ENCODE measurements at regions not wholly inside any gene's neighbourhood (a gene's known extent, or its start where the extent isn't known, plus 50 kb on each side); places are given as distances from the start of the nearest gene placed in this dataset.
"Not testable (repeated sequence)": the region's sequence is repeated elsewhere in the genome, so short reads cannot be mapped to it uniquely, and the experiment has no call there.

DNA sequence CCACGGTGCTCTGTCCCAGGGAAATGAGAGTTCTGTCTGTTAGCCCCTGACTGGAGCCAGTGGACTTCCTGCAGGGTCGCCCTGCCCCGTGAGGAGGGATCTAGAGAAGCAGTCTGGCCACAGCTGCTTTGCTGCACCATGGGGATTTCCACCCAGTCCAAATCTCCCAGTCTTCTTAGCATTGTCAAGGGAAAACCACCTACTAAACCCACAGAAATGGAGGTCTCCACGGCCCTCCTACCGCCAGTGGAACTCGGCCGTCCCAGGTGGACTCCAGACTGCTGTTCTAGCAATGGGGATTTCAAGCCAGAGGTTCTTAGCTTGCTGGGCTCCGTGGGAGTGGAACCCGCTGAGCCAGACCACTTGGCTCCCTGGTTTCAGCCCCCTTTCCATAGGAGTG, 133.3 kb upstream of the PCDH7 start:
- DNase-seq (ENCODE audit: low spot score): no peak

DNA sequence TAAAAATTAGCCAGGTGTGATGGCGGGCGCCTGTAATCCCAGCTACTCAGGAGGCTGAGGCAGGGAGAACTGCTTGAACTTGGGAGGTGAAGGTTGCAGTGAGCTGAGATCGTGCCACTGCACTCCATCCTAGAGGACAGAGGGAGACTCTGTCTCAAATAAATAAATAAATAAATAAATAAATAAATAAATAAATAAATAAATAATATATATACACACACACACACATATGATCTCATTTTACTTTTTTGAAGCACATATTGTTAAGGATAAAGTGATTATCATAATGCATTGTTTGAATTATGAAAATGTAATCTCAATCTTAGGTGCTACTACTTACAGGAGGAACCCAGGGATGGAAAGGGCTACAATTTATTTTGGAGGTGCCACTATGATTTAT, 130.5 kb upstream of the PCDH7 start:
- not testable (repeated sequence) for DNase-seq (ENCODE audit: low spot score)

DNA sequence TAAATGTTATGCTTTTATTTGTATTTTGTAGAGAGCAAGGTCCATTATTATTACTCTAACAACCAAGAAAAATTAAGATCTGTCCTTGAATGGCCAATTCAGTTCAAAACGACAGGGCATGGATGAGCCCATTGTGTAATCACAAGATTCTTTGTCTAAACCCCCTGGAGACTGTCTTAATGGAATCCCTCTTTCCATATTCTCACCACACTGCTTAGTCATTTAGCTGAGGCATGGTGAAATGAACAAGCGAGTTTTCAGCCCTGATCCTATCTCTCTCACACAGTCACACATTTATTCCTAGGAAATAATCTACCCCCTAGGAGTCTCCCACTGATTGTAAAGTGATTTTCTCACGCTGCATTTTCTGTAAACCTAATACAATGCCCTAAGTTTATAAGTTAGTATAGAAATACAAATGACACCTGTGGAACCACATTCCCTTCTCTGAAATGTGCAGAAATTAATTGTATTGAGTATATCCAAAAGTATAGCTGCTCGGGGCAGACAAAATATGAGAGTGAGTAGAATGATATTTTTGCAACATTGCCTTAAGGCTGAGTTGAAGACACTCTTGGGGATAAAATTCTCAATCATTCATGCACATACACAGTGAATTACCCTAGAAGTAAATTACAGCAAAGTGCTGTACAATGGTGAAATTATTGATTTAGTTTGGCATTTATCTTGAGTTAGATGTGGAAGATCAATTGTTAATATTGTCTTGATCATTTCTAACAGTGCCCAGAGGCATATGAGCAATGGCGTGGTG, 119.7 kb upstream of the PCDH7 start:
- DNase-seq (ENCODE audit: low spot score): no peak

DNA sequence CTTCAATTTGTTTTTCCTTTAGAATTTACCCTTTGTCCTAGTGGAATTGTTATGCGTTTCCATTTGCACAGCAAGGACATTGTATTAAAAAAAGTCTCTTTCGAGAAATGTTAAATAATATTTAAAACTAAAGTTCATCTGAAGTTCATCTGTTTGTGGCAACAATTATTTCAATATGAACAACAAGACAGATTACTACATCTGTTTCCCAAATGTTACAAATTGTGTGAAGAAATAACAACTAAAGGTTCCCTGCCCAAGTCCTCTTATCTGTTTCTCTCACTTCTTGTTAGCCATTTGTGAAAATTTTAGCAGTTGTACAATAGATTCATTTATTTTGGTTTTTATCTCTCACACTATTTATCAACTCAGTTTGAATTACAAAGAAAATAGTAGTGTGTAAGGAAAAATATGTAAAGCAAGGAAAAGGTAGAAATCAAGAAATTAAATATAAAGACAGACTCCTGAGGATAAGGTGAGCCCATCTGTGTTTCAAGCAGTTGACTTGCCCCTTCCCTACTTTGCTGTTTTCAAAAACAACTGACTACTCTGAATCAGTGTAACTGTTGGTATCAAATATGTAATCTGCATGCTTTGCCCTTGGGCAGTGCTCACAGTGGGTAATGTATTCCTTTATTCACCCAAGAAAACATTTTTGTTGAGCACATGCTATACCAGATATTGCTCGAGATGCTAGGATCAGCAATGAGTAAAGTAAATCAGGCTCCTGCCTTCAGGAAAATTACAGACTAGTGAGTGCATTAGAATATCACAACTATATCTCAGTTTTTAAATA, 118.9 kb upstream of the PCDH7 start:
- DNase-seq (ENCODE audit: low spot score): no peak

DNA sequence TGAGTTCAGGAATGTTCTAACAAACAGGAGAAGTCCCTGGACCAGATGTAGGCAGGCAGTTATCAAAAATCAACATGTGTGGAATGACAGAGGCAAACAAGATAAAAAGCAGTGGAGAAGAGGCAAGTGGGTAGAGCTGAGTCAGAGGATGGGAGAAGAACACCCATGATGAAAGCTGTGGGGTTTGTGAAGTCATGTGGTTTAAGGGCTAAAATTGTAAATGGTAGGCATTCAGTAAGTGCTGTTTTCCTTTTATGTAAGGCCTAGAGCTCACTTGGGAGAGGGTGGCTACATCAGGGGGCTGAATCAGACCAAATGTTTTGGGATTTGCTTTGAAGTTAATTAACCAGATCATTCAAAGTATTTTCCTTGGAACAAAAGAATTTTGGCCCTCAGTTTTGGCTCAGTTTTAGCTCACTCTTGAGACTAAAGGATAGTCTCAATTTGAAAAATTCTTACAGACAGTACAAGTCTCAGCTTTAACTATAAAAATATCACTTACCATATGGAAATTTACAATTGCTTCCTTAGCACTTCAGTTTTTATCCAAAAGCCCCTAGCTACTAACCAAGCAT, 114.5 kb upstream of the PCDH7 start:
- no peak for DNase-seq (ENCODE audit: low spot score)

DNA sequence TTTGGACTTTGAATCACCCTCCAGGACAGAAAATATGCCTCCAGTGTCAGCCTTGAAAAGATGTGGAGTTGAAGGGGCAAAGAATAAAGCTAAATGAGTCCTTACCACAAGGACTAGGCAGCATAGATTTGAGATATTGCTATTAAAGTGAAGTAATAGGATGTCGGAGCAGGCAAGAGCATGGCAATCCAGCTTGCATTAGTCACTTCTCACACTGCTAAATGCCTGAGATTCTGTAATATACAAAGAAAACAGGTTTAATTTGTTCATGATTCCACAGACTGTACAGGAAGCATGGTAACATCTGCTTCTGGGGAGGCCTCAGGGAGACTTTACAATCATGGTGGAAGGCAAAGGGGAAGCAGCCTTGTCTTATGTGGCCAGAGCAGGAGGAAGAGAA, 109.8 kb upstream of the PCDH7 start:
- DNase-seq (ENCODE audit: low spot score): no peak

DNA sequence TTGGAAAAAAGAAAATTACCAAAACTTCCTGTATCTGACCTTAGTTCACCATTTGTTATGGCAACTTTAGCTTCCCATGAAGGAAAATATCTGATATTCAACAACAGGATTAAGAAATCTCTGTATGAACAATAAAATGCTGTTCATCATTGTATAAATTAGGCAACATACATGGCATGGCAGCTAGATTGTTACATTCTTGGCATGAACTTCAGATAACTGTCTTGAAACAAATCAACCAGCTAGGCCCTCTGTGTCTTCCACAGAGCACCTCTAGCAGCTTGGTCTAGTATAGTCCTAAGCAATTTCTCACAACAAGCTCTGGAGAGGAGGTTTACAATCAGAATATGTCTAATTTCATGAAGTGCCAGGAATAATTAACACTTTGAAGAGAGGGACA, 105.4 kb upstream of the PCDH7 start:
- DNase-seq (ENCODE audit: low spot score): no peak

DNA sequence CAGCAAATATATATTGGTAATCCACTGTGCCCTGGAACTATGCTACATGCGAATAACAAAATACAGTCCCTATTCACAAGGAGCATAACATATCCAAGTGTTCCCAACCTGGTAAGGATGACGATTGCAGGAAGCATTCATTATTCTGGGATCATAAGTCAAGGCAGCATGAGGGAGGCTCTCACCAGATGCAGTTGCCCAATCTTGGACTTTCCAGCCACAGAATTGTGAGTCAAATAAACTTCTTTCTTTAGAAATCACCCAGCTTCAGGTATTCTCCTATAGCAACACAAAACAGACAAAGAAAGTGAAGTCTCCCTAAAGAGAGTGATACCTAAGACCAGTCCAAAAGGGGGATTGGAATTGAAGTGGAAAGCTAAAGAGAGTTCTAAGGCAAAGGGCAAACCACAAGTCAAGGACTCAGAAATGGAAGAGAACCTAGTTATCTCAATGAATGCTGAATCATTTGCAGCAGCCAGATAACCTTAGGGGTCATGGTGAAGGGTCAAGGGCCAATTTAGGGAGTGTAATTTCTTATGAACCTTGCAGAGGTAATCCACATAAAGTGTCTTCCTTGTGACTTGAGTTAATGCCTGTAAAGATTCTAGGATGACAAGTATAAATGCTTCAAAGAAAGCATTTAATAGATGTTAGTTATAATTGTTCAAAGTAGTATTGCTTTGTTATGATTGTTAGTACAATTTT, 103.1 kb upstream of the PCDH7 start:
- no peak for DNase-seq (ENCODE audit: low spot score)

DNA sequence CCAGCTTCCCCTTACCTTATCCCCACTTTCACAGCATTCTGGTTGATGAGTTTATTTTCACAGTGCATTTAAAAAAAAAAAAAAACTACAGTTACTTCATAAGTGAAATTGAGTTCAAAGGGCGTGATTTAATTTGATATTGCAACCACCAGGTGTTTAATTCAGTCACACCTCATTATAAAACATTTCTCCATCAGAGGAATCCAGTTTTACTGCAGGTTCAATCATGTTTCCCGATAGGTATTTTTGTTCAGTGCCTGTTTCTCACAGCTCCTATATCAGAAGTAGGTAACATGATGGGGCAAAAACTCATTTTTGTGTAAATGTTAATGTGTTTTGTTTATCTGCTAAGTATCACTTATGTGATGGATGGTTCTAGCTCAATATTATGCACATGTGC, 102.3 kb upstream of the PCDH7 start:
- no peak for DNase-seq (ENCODE audit: low spot score)

DNA sequence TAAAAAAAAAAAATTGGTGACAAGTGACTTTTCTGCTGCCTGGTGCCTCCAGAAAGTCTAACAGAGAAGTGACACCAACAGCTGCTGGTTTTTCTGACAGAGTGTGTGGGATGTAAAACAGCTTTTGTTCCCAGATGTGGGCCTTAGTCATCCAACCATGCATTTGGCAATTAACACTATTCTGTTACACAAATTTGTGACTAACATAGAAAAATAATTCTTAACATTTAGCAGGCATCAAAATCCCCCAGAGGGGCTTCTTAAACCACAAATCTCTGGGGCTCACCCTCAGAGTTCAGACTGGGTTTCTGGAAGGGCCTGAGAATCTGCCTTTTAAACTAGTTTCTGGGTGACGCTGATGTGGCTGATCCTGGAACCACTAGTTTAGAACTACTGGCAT, 100.5 kb upstream of the PCDH7 start:
- no peak for DNase-seq (ENCODE audit: low spot score)

DNA sequence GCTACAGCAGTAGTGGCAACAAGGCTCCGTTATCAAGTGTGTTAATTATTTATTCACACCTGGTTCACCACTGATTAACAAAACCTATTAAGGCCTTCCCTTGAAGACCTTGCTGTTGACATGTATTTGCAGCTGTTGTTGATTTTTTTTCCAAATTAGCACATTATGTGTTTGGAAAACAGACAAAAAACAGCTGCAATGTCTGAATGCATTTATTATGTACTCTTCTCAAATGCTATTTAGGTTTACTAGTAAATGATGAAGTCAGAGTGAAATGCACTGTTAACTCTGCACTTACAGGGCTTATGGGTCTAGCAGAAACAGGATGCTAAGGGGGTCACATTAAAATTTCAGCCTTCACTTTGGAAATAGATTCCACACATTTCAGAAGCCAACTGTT, 99.5 kb upstream of the PCDH7 start:
- no peak for DNase-seq (ENCODE audit: low spot score)

DNA sequence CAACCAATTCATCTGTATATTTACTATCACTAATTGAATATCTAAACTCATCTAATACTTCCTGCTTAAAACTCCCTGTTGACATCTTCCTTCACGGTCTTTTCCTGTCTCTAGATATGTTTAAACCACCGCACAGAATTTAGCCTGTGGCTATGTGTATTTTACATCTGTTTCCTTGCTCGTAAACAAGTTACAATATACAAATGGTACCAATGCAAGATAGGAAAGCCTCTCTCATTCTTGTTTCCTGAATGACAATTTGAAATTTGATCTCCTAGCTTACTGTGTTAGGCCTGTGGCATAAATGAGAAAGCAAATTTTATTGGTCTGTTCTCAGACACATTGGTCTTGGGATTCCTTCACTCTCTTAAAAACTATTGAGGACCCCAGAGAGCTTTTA, 89.7 kb upstream of the PCDH7 start:
- DNase-seq (ENCODE audit: low spot score): no peak

DNA sequence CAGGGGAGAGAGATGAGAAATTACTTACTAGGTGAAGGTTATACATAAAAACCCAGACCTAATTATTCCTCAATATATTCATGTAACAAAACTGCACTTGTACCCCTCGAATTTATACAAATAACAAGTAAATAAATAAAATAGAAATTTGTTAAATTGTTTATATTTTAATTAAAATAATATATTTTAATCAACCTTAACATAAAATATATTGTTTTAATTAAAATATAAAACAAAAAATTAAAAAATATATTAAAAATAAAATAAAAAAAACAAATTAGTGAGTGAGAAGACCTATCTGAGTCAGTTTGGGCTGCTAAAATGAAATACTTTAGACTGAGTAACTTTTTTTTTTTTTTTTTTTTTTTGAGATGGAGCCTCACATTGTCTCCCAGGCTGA, 87.4 kb upstream of the PCDH7 start:
- no peak for DNase-seq (ENCODE audit: low spot score)

DNA sequence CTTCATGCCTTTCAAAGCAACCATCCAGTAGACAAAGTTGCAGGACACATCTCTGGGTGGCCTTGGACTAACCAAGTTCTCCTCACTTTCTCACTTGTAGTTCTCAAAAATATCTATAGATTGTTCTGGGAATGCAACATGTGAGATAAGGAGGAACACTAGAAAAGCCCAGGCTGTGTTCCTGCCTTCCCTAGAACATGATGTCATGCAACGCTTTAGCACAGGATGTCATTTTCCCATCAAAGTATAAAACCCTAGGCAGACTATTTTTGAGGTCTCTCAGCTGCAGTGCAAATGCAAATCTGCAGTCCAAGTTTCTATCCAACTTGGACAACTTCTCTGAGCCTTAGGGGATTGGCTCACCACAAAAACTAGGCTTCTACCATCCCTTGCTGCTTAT, 78.8 kb upstream of the PCDH7 start:
- no peak for DNase-seq (ENCODE audit: low spot score)

DNA sequence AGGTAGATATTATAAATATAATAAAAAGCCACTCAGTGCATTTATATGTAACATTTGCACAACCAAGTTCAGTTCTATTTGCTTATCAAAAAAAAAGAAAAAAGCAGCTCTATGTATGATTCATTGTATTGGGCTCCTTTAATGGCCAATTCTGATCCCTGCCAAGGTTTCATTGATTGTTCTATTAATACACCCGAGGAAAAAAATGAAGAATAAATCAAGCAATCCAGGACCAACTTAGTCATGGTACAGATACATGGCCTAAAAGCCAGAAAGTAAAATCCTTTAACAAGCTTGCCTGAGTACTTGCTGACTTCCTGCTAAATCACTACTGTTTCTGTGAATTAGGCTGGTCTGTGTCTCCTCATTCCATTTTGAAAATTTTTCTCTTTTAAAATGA, 77.6 kb upstream of the PCDH7 start:
- peak; percentile 17 for DNase-seq (ENCODE audit: low spot score)

DNA sequence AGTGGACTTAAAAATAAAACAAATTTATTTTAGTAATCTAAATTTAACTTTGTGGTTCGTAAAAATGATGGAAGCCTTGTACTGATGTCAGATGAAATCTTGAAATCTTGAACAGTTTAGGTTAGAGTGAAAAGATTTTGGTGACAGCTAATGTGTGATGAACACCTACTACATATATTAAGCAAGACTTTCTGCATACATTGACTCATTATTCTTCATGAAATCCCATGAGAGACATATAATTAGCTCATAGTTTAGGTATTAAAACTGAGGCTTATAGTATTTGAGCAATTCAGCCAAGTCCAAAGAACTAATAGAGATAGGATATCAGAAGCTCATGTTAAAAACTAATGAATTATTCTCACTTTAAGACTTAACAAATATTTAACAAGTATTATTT, 66.9 kb upstream of the PCDH7 start:
- DNase-seq (ENCODE audit: low spot score): no peak

DNA sequence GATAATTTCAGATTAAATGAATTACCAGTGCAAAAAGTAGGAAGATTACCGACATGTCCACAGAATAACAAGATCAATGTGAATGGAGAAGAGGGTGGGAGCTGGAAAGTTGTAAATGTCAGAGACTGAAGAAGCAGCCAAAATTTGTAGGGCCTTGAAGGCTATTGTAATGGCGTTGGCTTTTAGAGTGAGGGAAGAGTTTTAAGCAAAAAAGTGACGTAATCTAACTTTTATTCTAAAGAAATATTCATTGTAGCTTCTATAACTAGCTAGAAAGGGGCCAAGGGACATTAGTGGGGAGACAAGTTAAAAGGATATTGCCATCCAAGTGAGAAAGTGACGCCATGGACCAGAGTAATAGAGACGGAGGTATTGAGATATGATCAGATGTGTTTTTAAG, 63.3 kb upstream of the PCDH7 start:
- no peak for DNase-seq (ENCODE audit: low spot score)

DNA sequence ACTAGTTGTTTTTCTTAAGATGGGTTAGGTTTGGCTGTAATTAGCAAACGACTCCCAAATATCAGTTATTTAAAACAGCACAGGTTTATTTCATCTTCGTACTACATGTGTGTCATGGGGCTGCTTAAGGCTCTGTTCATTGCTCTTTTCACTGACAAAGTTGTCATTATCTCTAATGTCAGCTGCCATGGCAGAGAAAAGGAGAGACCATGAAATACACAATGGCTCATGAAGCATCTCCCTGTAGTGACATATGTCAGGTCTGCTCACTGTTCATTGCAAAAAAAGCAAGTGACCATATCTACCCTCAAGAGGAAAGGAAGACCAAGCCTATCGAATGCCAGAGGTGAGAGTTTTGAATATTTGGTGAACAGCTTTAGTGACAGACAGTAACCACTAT, 52.2 kb upstream of the PCDH7 start:
- no peak for DNase-seq (ENCODE audit: low spot score)

DNA sequence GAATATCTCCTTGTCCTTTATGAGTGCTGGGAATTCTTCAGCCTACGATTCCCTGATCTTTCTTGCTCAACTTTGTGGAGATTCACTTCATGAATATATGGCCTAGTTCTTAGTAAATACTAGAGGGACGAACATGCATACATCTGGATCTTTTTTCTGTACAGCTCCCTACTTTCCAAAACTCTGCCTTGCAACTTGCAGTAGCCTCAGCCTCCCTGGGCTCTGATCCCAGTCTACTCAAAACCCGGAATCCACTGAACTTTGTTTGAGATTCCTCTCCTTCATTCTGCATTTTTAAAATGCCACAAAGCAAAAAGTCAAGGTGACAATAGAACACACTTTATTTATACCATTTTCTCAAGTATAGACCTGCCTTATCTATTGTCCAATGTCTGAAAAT, 50.0 kb upstream of the PCDH7 start:
- no peak for DNase-seq (ENCODE audit: low spot score)

Data from mucosa of gallbladder (tissue), 1 donor.